Common myeloid progenitor, CD34-positive (primary cell): ENCODE measurements at regions not wholly inside any gene's neighbourhood (a gene's known extent, or its start where the extent isn't known, plus 50 kb on each side); places are given as distances from the start of the nearest gene placed in this dataset.

ENCODE experiments used
- CTCF ChIA-PET: fragments of 350-600 bp; sonication (Branson Sonifier 250); formaldehyde crosslinking; loops from one replicate; lab custom pipeline; 2021; ENCODE audit warnings: antibody characterized with exemption; lab: Charles Lee
- POLR2A ChIA-PET: fragments of 350-600 bp; sonication (Branson Sonifier 250); formaldehyde crosslinking; loops from one replicate; lab custom pipeline; 2021; ENCODE audit warnings: antibody characterized with exemption; lab: Charles Lee
- DNase-seq, 3 donors: peaks; one replicate each; pipeline versions ENCODE4 v3.0.0 to v3.0.0-alpha.2; 2013
- H3K27ac ChIP-seq, 2 experiments: 1 replicate in 1 of 2; 2 replicates in 1 of 2; pipeline ENCODE4 v1.7.0; 2013; ENCODE audit warnings: inconsistent platforms in 2 of 2, low read length in 2 of 2, mild to moderate bottlenecking in 2 of 2, low read depth in 1 of 2, moderate library complexity in 1 of 2; ENCODE audit not compliant: severe bottlenecking in 2 of 2, insufficient read depth in 1 of 2, poor library complexity in 1 of 2
- H3K27me3 ChIP-seq, 5 experiments: replicated peaks in 2 of 5; 1 replicate in 3 of 5; 2 replicates in 2 of 5; pipeline versions ENCODE4 v1.6.1 to v1.7.0; 2013; ENCODE audit warnings: low read length in 4 of 5, mild to moderate bottlenecking in 2 of 5, moderate library complexity in 2 of 5, inconsistent platforms in 1 of 5; ENCODE audit not compliant: insufficient read depth in 5 of 5, control insufficient read depth in 4 of 5
- H3K36me3 ChIP-seq, 4 experiments: 1 replicate in 2 of 4; 2 replicates in 2 of 4; pipeline versions ENCODE4 v1.6.1 to v1.7.0; 2013; ENCODE audit warnings: low read length in 3 of 4, control low read depth in 1 of 4, mild to moderate bottlenecking in 1 of 4; ENCODE audit not compliant: control insufficient read depth in 4 of 4, insufficient read depth in 4 of 4
- H3K4me1 ChIP-seq, 4 experiments: 1 replicate in 3 of 4; 2 replicates in 1 of 4; pipeline versions ENCODE4 v1.6.1 to v1.7.1; 2013; ENCODE audit warnings: low read length in 3 of 4, mild to moderate bottlenecking in 3 of 4, control low read depth in 1 of 4, inconsistent platforms in 1 of 4, moderate library complexity in 1 of 4; ENCODE audit not compliant: control insufficient read depth in 4 of 4, insufficient read depth in 4 of 4; ENCODE audit errors: control extremely low read depth in 1 of 4
- H3K4me3 ChIP-seq, 7 experiments: 1 replicate in 4 of 7; 2 replicates in 3 of 7; pipeline versions ENCODE4 v1.5.1 to v1.7.0; 2013; ENCODE audit warnings: mild to moderate bottlenecking in 7 of 7, low read length in 6 of 7, moderate library complexity in 6 of 7, inconsistent platforms in 2 of 7, low read depth in 2 of 7, control low read depth in 1 of 7; ENCODE audit not compliant: insufficient read depth in 4 of 7, control insufficient read depth in 1 of 7; ENCODE audit errors: extremely low read depth in 1 of 7
- H3K9me3 ChIP-seq, 5 experiments: 1 replicate in 4 of 5; 2 replicates in 1 of 5; pipeline versions ENCODE4 v1.6.1 to v1.7.1; 2013; ENCODE audit warnings: low read length in 4 of 5, mild to moderate bottlenecking in 2 of 5, inconsistent platforms in 1 of 5, low read depth in 1 of 5, moderate library complexity in 1 of 5; ENCODE audit not compliant: control insufficient read depth in 4 of 5, insufficient read depth in 2 of 5; ENCODE audit errors: control extremely low read depth in 1 of 5
- WGBS: methylation state at CpG from one replicate; pipeline ENCODE4 v1.1.5; 2013; ENCODE audit not compliant: insufficient coverage; 5-methylcytosine and 5-hydroxymethylcytosine counted together

GRCh38 chr10:21398563-21399231, 126.8 kb downstream of the SKIDA1 start:
- DNase-seq = no peak
- 50% methylated on average over 1 of the region's 2 CpGs for WGBS
- no peaks in the 10 kb centered on the region for H3K36me3 ChIP-seq
- H3K27ac ChIP-seq = no peak overlapping the region
- no peaks in the 10 kb centered on the region for H3K4me1 ChIP-seq
- ChIA-PET POLR2A (no interaction called here), CTCF (interaction anchor here (1.6 kb wide), 1 partner anchor 9 kb away, joined by 5 read pairs; no protein-coding TSS in a partner anchor)
- peaks cover 1 to 10% (median 3%) of the 10 kb centered on the region in 5 experiments for H3K9me3 ChIP-seq
- no peaks in the 10 kb centered on the region for H3K27me3 ChIP-seq
- H3K4me3 ChIP-seq = no peak overlapping the region

DNA sequence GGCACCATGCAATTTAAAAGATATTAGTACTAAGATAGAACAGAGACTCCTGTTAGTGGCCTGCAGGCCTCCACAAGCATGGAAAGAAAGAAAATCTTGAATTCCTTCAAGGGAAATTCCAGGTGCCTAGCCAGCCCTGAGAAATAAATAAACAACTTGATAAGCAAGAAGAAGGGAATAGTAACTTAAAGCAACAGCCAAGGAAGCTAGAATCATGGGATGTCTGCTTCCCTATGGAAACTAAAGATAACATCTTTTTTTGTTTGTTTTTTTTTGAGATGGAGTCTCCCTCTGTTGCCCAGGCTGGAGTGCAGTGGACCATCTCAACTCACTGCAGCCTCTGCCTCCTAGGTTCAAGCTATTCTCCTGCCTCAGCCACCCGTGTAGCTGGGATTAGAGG, 128.6 kb downstream of the SKIDA1 start:
- Histone ChIP-seq H3K4me1 (no peaks in the 10 kb centered on the region), H3K4me3 (no peak overlapping the region), H3K9me3 (peaks cover 1 to 10% (median 3%) of the 10 kb centered on the region in 5 experiments), H3K27ac (no peak overlapping the region), H3K27me3 (no peaks in the 10 kb centered on the region), H3K36me3 (no peaks in the 10 kb centered on the region)
- CTCF ChIA-PET = no interaction called here
- WGBS = 100% methylated on average over 1 of the region's 1 CpG
- DNase-seq = no peak
- POLR2A ChIA-PET = no interaction called here

GRCh38 chr10:21393931-21394330, 131.6 kb downstream of the SKIDA1 start:
- Histone ChIP-seq H3K27me3 (no peaks in the 10 kb centered on the region), H3K4me1 (no peaks in the 10 kb centered on the region), H3K36me3 (no peaks in the 10 kb centered on the region), H3K27ac (no peak overlapping the region), H3K9me3 (peaks cover 0 to 10% (median 3%) of the 10 kb centered on the region in 5 experiments), H3K4me3 (no peak overlapping the region)
- no peak for DNase-seq
- ChIA-PET POLR2A (no interaction called here), CTCF (no interaction called here)
- 98% methylated on average over 20 of the region's 20 CpGs for WGBS

GRCh38 chr10:21388589-21388988, 136.9 kb downstream of the SKIDA1 start:
- Histone ChIP-seq H3K27me3 (no peaks in the 10 kb centered on the region), H3K4me3 (no peak overlapping the region), H3K36me3 (no peaks in the 10 kb centered on the region), H3K4me1 (no peaks in the 10 kb centered on the region), H3K9me3 (no peaks in the 10 kb centered on the region), H3K27ac (no peak overlapping the region)
- CTCF ChIA-PET = interaction anchor here (0.7 kb wide), 1 partner anchor 14 kb away, joined by 3 read pairs; no protein-coding TSS in a partner anchor
- 94% methylated on average over 5 of the region's 8 CpGs for WGBS
- POLR2A ChIA-PET = no interaction called here
- DNase-seq = no peak

GRCh38 chr10:21387868-21388267, 137.6 kb downstream of the SKIDA1 start:
- H3K9me3 ChIP-seq = no peaks in the 10 kb centered on the region
- 94% methylated on average over 8 of the region's 11 CpGs for whole genome bisulfite sequencing
- no peaks in the 10 kb centered on the region for H3K27me3 ChIP-seq
- no peaks in the 10 kb centered on the region for H3K36me3 ChIP-seq
- no peak for DNase-seq
- H3K4me3 ChIP-seq = no peak overlapping the region
- no peaks in the 10 kb centered on the region for H3K4me1 ChIP-seq
- CTCF ChIA-PET = no interaction called here
- no peak overlapping the region for H3K27ac ChIP-seq
- POLR2A ChIA-PET = no interaction called here

GRCh38 chr10:21385996-21386585, 139.4 kb downstream of the SKIDA1 start:
- POLR2A ChIA-PET = no interaction called here
- no peaks in the 10 kb centered on the region for H3K4me1 ChIP-seq
- no peaks in the 10 kb centered on the region for H3K9me3 ChIP-seq
- H3K4me3 ChIP-seq = no peak overlapping the region
- H3K27me3 ChIP-seq = no peaks in the 10 kb centered on the region
- no peaks in the 10 kb centered on the region for H3K36me3 ChIP-seq
- CTCF ChIA-PET = no interaction called here
- DNase-seq = no peak
- H3K27ac ChIP-seq = no peak overlapping the region
- WGBS = 94% methylated on average over 2 of the region's 5 CpGs

GRCh38 chr10:21385536-21385935, 139.9 kb downstream of the SKIDA1 start:
- no peaks in the 10 kb centered on the region for H3K27me3 ChIP-seq
- H3K4me1 ChIP-seq = no peaks in the 10 kb centered on the region
- ChIA-PET POLR2A (interaction anchor here (0.6 kb wide), 1 partner anchor 197 kb away, joined by 4 read pairs; no protein-coding TSS in a partner anchor), CTCF (no interaction called here)
- H3K36me3 ChIP-seq = no peaks in the 10 kb centered on the region
- WGBS = no CpG with 5 or more reads among the region's 1 CpG
- no peaks in the 10 kb centered on the region for H3K9me3 ChIP-seq
- no peak overlapping the region for H3K27ac ChIP-seq
- H3K4me3 ChIP-seq = no peak overlapping the region
- DNase-seq = no peak
